NCI-H1092 treated with DMSO at 0.1 percent for 48 hours (cell line): ENCODE measurements at regions not wholly inside any gene's neighbourhood (a gene's known extent, or its start where the extent isn't known, plus 50 kb on each side); places are given as distances from the start of the nearest gene placed in this dataset.
A peak's percentile ranks its signal among the peaks of the same experiment; 100 is the strongest.

ENCODE experiments used
- DNase-seq: peaks from one replicate; lab custom pipeline; 2025; lab: John Stamatoyannopoulos, UW

DNA sequence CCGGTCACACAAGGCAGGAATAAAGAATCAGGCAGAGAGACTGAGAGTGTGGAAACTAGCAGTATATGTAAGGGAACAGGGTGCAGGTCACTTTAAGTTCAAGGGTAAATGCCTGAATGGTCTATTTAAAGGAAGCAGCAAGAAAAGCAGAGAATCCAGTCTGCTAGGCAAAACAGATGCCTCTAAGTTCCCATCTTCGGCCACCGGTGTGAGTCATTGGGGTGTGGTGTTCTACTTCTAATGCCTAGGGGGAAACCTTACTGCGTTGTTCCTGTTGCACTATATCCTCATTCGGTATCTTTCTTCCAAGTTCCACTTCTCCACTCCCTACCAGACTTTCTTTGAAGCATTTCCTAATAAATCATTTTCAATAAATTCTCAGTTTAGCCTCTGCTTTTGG, 259.9 kb downstream of the HHIPL2 start:
- DNase-seq, result no peak

DNA sequence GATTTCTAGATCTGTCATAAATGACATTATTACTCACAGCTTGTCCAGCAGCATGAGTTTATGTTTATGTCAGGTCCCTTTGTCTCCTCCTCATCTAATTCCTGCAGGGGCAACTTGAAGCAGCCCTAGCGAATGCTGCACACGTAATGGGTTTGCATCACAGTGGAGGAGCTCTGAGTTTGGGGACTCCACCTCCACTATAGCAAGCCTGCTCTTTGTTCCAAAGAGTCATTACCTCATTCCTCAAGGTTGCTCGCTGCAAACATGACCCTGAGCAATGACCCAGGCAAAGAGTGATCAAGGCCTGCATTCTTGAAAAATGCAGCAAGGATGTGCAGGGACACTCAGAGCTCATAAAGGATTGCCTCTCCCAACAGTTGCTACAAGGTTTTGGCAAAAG, 261.9 kb downstream of the HHIPL2 start:
- no peak for DNase-seq

DNA sequence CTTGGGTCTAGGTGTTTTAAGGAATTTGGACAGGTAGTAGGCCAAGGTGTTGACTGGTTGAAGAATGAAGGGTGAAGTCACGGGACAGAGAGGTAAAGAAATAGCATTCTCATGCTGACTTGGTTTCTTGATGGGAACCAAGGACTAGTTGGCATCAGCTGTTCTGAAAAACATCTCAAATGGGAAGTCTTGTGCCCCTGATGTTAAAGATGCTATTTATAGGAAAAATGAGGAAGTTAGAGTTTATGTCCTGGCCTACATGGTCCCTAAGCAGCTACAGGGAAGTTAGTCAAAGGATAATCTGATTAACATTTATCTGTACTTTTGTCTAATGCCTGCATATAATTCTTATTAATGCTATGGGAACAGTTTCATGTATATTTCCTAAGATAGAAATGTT, 262.4 kb downstream of the HHIPL2 start:
- DNase-seq, result no peak

DNA sequence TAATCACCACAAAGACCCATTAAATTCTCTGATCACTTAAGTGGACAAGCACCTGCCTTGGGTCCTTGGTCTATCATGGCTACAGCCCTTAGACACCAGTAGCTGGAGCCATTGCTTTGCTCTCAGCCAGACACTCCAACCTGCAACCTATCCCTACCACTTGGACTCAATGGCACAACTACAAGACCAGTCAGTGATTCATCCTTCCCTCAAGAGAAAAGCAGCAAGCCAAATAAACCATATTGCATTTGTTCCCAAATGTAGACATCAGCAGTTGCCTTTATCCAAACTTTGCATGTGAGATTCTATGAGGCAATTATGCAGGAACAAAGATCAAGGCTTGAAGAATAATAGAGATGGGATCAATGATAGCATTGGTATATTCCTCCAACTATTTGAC, 263.4 kb downstream of the HHIPL2 start:
- DNase-seq, result no peak

DNA sequence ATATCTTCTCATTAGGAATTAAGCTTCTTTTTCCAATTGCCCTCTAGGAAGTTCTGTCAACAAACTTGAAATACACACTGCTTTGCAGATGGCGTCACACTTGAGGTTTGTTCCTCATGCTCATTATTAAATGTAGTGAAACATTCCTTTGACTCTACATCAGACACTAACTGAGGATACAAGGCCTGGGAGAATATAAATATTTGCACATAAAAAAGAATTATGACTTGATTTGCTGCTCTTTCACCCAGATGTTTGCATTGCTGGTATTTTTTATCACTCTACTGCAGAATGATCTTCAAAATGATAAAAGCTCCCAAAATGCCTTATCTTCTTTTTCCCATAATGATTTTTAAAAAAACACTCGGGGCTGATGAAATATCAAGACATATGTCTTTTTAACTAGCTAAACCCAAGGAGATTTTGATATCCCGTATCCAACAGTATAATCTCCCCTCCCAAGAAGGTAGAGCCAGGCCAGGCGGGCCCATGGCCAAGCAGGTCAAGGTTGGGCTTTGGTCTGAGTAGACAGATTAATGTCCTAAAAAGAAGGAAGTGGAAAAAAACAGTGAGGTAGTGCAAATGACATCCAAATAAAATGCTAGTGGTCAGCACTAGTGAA, 264.6 kb downstream of the HHIPL2 start:
- DNase-seq, result no peak

DNA sequence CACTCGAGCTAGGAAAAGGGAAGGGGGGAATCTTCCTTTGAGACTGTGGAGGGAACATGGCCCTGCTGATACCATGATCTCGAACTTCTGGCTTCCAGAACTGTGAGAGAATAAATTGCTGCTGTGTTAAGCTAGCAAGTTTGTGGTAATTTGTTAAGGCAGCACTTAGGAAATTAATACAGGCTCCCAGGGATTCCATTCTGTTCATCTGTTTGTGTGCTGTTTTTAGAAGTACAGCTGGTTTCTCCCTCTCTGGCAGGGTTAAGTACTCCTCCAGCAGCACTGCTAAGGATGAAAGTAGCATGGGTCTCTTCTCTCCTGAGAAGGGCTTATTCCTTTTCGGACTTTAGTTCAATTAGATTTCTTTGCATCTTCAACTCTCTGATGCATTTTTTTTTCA, 268.3 kb downstream of the HHIPL2 start:
- DNase-seq, result no peak

DNA sequence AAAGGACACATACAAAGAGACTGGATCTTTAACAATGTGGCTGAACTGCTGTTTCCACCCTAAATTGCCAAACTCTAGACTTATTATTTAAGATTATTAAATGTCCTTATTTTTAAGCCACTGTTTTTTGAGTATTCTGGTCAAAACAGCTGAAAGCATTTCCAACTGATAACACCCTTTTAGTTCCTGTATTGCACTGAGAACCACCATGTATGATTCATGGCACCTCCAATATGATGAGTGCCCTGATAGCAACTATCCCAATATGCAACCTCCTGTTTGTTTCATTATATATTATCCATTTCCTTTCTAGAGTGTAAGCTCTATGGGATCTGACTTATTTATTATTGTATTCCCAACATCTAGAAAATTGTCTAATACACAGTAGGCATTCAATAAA, 269.4 kb downstream of the HHIPL2 start:
- DNase-seq, result no peak

DNA sequence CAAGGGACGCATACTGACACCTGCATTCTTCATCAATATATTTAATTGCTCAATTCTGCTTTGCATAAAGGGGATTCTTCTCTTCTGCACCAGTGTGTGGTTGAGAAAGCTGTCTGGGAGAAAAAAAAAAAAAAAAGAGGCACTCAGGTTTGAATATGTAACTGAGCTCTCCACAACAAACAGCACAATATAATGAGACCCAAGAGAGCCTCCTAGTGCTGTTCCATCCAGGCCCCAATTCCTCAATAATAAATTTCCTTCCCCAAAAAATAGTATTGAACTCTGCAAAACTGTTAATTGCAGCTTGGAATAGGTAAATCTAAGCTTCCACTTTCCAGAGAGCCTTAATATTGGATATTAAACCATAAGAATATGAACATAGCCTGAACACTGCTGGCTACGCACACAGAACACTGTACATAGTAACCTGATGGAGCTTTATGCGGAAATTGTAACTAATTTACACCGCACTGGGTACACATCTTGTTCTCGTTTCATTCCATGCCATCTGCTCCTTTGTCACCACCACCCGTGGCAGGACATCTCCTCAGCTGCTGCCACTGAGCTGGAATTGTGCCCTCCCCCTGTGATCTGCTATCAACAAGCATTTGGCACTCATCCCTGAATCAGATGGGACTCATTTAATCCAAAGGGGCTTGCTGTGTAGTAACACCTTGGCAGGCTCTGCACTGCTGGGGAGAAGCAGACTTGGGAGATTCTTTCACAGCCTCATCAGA, 272.0 kb downstream of the HHIPL2 start:
- peak; percentile 96 for DNase-seq

DNA sequence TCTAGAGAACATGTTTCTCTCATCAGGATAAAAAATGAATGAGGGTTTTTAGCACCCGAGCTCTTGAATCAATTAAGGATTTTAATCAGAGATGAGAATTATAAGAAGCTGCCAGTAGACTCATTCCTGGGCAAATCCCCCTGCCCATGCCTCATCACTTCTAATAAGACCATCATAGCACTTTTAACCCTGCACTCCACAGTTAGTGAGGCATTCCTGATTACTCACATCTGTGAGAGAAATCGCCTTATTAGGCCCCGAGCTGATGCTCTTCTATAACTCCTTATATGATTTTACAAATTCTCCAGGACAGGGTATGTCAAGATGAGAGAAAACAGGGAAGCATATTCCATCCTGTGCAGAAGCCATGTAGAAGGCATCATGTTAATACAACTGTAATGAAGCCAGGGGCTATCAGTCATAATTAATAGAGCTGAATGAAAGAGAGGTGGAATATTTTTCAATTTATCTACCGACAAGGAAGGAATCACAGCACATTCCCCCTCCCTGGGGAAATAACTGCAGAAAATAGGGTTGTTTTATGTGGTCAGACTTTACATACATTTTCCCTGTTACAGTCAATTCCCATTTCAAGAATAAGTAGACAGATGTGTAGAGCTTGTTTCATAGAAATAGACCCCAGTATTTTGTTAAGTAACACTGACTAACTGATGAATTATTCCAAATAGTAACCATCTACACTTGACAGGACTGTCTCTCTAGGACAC, 272.7 kb downstream of the HHIPL2 start:
- no peak for DNase-seq

DNA sequence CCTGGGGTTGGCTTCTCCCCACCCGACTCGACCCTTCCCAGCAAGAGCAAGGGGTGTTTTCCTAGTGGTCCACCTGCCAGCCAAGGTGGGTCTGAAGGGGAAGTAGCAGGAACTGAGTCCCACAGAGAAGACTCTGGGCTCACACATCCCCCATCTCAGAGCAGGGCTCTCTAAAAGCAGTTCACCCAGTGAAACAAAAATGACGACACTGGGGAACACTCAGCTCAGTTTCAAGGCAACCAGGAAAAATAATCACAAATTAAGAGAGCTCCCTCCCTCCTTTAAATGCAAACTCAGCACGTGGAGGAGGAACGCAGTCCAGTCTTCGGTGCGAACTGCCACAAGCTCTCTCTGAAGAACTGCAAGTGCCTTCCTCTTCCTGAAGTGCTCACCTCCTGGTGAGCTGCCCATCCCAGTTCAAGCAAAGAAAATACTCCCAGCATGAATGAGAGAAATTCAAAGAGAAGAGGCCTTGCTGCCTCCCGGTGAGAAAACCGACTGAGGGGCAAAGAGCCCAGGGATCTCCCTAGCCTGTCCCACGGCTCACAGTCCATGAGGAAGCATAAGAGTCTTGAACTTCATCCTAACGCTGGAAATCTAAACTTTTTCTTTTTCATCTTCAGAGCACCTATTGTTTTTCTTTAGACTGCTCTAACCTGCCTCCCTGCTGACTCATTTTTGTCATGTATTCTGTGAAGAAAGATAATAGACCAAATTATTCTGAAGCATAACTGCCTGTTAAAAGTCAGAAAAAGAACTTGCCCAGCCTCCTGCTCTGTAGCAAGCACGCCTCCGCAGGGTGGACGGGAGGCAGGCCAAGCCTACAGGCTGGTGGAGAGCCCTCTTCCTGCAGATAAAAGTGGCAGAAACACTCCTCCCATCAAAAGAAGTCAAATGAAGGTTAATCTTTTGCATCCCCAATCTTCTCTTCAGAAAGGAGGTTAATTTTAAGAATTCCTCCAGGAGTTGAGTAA, 281.4 kb downstream of the HHIPL2 start:
- no peak for DNase-seq

DNA sequence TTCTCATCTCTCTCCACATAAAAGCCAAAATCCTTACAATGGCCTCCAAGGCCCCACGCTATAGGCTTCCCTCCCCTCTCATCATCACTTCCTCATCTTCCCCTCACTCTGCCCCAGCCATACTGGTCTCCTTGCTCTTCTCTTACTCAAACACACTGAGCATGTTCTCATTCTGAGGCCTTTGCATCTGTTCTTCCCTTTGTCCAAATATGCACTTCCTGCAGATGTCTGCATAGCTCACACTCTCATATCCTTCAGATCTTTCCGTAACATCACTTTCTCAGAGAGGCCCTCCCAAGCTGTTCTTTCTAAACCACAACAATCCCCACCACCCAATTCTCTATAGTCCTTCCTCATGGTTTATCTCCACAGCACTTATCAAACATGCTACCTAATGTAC, 284.1 kb downstream of the HHIPL2 start:
- no peak for DNase-seq

DNA sequence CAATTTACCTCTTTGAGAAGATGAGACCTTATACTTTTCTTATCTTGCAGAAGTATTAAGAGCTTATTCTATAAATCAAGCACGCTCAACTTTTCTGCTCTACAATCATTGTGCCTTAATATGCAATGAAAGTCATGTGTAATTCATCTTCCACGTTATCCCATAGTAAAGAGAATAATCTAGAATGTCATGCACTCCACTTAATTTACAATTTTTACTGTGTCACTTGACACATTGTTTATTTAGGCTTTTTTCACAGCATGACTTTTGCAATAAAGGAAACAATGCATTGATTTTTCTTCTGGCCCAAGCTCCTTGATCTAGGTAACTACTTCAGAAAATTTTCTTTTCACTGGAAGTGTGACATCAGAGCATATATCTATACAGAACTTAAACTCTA, 290.9 kb downstream of the HHIPL2 start:
- DNase-seq, result peak; percentile 4

DNA sequence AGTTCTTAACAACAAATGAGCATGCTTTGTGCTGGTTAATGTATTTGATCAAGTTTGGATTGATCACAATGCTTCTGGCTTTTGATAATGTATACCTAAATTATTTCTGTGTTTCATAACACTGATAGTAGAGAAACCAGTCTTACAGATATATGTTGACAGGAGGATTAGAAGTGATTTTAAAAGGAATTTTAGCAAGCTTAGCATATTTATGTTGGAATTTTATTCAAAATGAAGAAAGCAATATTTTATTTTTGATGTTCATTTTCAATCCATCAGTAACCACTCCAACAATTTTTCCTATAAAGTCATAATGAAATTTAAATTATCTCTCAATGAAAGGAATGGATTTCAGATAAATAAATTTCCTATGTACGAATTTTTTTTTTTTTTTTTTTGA, 291.8 kb downstream of the HHIPL2 start:
- DNase-seq, result no peak

DNA sequence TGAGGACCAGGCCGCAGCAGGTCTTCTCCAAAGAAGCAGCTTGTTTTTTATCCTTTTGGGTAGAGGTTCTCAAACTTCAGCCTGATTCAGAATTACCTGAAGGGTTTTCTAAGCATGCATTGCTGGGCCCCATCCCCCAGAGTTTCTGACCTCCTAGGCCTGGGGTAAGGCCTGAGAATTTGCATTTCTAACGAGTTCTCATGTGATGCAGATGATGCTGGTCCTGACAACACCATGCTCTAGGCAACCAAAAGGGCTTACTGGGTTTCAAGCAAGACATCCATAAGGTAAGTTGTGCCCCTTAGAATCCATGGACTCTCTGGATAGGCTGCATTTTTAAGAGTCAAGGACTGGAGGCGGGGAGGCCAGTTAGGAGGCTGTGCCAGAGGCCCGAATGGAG, 295.1 kb downstream of the HHIPL2 start:
- no peak for DNase-seq

DNA sequence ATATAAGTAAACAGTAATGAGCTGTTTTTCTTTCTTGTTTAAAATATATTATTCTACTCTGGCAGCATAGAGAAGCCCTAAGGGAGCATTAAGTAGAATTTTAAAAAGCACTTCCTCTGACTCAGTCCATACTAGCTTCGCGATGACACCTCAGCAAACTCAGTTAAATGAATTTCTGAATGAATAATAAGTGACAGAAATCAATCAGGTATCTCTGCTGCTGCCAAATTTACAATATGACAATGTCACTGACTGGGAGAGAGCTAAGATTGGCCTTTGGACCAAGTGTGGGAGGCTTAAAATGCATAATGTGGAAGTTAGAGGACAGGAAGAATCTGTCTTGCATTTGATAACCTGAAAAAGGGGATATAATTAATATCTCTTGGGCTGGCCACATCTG, 296.1 kb downstream of the HHIPL2 start:
- DNase-seq, result no peak

DNA sequence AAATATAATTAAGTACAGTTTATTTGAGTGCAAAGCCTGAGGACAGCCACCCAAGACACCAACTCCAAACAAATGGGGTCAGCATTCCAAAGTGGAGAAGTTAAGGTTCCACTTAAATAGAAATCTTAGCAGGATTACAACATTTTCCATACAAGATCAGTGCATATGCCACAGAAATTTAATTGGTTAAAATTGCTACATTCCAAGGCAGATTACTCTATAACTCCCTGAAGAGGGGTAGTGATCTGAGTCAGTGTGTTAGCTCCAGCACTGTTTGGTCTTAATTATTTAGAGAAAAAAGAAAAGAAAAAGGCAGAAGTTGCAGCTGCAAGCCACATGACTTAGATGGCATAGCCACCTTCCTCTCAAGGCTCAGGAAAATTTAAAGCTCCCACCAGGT, 297.5 kb downstream of the HHIPL2 start:
- no peak for DNase-seq

DNA sequence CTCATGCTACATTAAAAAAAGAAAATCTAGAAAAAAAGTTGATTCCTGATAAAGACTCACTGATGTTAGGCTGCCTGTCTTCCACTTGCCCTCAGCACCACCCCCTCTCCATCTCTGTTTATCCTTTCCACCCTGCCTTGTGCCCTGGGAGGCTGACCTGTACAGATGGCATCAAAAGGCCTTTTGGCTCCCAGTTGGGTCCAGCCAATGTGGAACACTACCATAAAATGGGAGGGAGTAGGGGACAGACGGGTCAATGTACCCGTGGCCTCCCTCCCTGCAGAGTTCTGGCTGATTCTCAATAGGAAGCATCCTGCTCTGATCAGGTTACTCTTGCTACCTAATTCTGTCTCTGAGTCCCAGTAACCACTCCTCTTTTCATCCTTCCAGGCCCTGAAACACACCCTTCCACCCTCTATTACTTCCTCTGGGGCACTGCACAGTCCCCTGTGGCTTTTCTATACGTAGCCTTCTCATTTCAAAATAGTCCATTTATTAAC, 300.0 kb downstream of the HHIPL2 start:
- no peak for DNase-seq

DNA sequence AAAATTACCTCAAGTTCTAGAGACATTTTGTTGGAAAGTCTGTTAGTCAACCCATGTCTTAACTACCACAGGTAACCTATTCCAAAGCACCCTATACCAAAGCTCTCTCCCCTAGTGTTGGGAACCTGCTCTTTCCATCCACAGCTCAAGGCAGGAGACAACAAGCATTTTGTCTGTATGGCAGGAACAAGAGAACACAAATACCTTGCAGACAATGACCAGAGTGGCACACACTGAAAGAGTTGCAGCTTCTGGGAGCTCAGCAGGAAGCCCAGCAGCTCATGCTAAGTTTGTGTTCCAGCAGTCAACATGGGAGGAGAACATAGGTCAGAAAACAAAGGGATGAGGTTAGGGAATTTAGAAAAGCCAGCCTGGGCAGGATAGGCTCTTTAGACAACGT, 300.8 kb downstream of the HHIPL2 start:
- DNase-seq, result no peak

DNA sequence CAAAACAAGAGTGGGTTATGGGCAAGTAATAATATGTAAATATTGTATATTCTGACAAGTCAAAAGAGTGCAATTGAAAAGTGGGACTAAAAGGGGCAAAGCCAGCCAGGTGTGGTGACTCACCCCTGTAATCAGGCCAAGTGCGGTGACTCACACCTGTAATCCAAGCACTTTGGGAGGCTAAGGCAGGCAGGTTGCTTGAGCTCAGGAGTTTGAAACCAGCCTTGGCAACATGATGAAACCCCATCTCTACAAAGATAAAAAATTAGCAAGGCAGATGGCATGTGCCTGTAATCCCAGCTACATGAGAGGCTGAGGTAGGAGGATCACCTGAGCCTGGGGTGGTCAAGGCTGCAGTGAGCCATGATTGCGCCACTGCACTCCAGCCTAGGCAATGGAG, 304.0 kb downstream of the HHIPL2 start:
- no peak for DNase-seq

DNA sequence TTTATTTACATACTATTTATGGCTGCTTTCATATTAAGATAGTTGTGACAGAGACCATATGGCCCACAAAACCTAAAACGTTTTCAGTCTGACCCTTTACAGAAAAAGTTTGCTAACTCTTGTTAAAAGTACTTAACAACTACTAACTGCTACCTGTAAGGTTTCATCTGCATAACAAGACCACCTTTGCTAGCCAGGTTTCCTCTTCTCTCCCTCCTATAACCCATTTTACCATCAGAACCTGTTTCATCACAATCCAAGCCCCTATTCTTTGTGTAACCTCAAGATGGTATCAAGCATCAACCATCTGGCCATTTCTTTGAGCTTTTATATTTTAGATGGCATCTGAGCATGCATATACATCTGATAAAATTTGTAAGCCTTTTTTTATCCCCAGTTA, 305.4 kb downstream of the HHIPL2 start:
- no peak for DNase-seq

DNA sequence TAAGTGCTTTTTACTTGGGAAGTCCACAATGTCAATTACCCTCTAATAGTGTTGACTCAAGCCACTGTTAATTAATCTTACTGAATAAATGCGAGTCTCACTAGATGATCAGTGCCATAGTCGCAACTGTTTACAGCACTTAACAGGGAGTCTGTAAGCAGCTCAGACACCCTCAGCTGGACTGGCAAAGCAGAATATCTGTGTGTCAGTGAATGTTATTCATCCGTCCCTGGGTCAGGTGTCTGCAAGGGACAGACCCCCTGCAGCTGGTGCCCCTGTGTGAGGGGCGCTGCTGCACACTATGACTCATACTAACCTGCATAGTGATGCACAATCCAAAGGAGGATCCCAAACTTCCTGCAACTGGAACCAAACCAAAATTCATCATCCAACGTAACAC, 306.5 kb downstream of the HHIPL2 start:
- peak; percentile 22 for DNase-seq
